Neural progenitor cell (in vitro differentiated cells): ENCODE measurements at regions not wholly inside any gene's neighbourhood (a gene's known extent, or its start where the extent isn't known, plus 50 kb on each side); places are given as distances from the start of the nearest gene placed in this dataset.

Source experiments
- CTCF ChIP-seq: fragments of 200-600 bp; sonication (generic); IDR thresholded peaks from 2 replicates; pipeline ENCODE4 v1.5.1; 2017; ENCODE audit warnings: antibody characterized with exemption, mild to moderate bottlenecking
- EZH2 ChIP-seq: fragments of 200-600 bp; sonication (generic); IDR thresholded peaks from 2 replicates; pipeline ENCODE4 v1.6.1; 2017; ENCODE audit warnings: antibody characterized with exemption, mild to moderate bottlenecking, moderate library complexity
- EZH2phosphoT487 ChIP-seq: fragments of 200-600 bp; sonication (generic); IDR thresholded peaks from 2 replicates; pipeline ENCODE4 v1.6.1; 2017; ENCODE audit warnings: antibody characterized with exemption

DNA sequence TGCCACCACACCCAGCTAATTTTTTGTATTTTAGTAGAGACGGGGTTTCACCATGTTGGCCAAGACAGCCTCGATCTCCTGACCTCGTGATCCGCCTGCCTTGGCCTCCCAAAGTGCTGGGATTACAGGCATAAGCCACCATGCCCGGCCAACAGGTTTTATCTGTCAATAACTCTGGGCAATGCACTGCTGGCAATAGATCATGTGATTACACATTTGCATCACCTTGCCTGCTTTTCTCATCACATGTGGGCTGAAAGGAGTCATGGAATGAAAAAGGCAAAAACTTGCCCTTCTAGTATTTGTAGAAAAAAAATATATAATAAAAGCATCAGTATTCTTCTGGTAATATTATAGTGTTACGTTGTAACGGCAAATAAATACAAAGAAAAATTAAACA, 164.5 kb downstream of the NHLRC3 start:
- TF ChIP-seq EZH2 (no peak), CTCF (no peak), EZH2phosphoT487 (no peak)
